Upper lobe of left lung (tissue), 4 donors: ENCODE measurements at regions not wholly inside any gene's neighbourhood (a gene's known extent, or its start where the extent isn't known, plus 50 kb on each side); places are given as distances from the start of the nearest gene placed in this dataset.

Experiments
- POLR2A ChIP-seq, 4 donors: fragments of 450-650 bp; IDR thresholded peaks; one replicate each; pipeline ENCODE4 v1.5.1; 2016 to 2017; ENCODE audit warnings: antibody characterized with exemption in 4 of 4, mild to moderate bottlenecking in 2 of 4
- POLR2AphosphoS5 ChIP-seq, 2 donors: sonication (generic); formaldehyde crosslinking; IDR thresholded peaks; one replicate each; pipeline ENCODE4 v1.5.1; 2017; ENCODE audit warnings: antibody characterized with exemption in 2 of 2
- TF ChIP-seq, protein P1 (sequence below), 6 experiments: fragments of 450-650 bp in 4 of 6; fragments of 200-600 bp in 2 of 6; sonication (generic) in 2 of 6; IDR thresholded peaks; one replicate each; pipeline ENCODE4 v1.5.1; 2016 to 2019; ENCODE audit warnings: antibody characterized with exemption in 6 of 6

DNA sequence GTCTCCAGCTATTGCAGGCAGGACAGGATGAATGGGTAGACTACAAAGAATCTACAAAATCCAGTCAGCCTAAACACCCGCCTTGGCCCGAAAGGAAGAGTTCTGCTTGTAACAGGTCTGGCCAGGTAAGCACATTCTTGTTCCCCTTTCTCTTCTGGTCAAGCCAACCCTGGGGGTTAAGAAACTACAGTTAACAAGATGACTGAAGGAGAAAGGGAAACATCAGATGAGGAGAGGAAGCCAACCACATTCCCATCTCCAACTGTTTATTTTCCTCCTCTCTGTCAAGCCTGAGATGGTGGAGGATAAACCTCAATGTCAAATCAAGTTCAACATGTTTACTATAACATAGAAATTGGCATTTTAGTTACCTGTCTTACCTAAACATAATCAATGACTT, 198.9 kb downstream of the IPMK start:
- TF ChIP-seq, protein P1, sequence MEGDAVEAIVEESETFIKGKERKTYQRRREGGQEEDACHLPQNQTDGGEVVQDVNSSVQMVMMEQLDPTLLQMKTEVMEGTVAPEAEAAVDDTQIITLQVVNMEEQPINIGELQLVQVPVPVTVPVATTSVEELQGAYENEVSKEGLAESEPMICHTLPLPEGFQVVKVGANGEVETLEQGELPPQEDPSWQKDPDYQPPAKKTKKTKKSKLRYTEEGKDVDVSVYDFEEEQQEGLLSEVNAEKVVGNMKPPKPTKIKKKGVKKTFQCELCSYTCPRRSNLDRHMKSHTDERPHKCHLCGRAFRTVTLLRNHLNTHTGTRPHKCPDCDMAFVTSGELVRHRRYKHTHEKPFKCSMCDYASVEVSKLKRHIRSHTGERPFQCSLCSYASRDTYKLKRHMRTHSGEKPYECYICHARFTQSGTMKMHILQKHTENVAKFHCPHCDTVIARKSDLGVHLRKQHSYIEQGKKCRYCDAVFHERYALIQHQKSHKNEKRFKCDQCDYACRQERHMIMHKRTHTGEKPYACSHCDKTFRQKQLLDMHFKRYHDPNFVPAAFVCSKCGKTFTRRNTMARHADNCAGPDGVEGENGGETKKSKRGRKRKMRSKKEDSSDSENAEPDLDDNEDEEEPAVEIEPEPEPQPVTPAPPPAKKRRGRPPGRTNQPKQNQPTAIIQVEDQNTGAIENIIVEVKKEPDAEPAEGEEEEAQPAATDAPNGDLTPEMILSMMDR (IDR thresholded peaks at IDR 0.05): no peak
- TF ChIP-seq POLR2AphosphoS5 (IDR thresholded peaks at IDR 0.05) (no peak), POLR2A (IDR thresholded peaks at IDR 0.05) (no peak)
